ENCODE measurements at regions not wholly inside any gene's neighbourhood (a gene's known extent, or its start where the extent isn't known, plus 50 kb on each side); places are given as distances from the start of the nearest gene placed in this dataset.

GRCh38 chr1:102085896-102086295 is 89.2 kb upstream of the OLFM3 start:
- no peaks in the 10 kb centered on the region for H3K27me3 ChIP-seq (replicated peaks; ENCODE audit: control insufficient read depth, insufficient read depth, low read length)
- H3K36me3 ChIP-seq (ENCODE audit: control insufficient read depth, insufficient read depth, low read length), result no peaks in the 10 kb centered on the region
- no peak overlapping the region for H3K4me3 Mint-ChIP-seq (ENCODE audit: unreplicated experiment)
- H3K36me3 Mint-ChIP-seq (ENCODE audit: insufficient read depth, unreplicated experiment), result no peaks in the 10 kb centered on the region
- H3K27ac Mint-ChIP-seq (ENCODE audit: unreplicated experiment), result no peak overlapping the region
- ChIA-PET POLR2A (no interaction called here), CTCF (no interaction called here)
- TF ChIP-seq CTCF (IDR thresholded peaks at IDR 0.05; ENCODE audit: insufficient read depth in 1 of 2, low read depth in 1 of 2, low read length in 1 of 2, severe bottlenecking in 1 of 2, unreplicated experiment in 1 of 2), result no peak
- H3K4me3 ChIP-seq (ENCODE audit: low read depth, low read length), result no peak overlapping the region
- no TSS peak for BruUV-seq (replicated peaks)
- intact Hi-C loops (cut with micrococcal nuclease; ENCODE audit: unreplicated experiment), result no loop called here
- no peaks in the 10 kb centered on the region for H3K4me1 ChIP-seq
- no peaks in the 10 kb centered on the region for H3K27me3 Mint-ChIP-seq (ENCODE audit: insufficient read depth, unreplicated experiment)
- H3K9me3 Mint-ChIP-seq (ENCODE audit: unreplicated experiment), result peaks cover 9% of the 10 kb centered on the region
- H3K9me3 ChIP-seq, result no peaks in the 10 kb centered on the region
- DNase-seq, result no peak
- H3K4me1 Mint-ChIP-seq (ENCODE audit: low read depth, unreplicated experiment), result no peaks in the 10 kb centered on the region

- H3K4me3 ChIP-seq (ENCODE audit: low read depth, low read length), result no peak overlapping the region
- DNase-seq, result no peak
- intact Hi-C loops (cut with micrococcal nuclease; ENCODE audit: unreplicated experiment), result no loop called here
- no peaks in the 10 kb centered on the region for H3K36me3 ChIP-seq (ENCODE audit: control insufficient read depth, insufficient read depth, low read length)
- CTCF ChIA-PET, result no interaction called here
- no peaks in the 10 kb centered on the region for H3K9me3 ChIP-seq
- no peaks in the 10 kb centered on the region for H3K4me1 ChIP-seq
- H3K27ac Mint-ChIP-seq (ENCODE audit: unreplicated experiment), result no peak overlapping the region
- BruUV-seq (replicated peaks), result no TSS peak
- H3K27me3 ChIP-seq (replicated peaks; ENCODE audit: control insufficient read depth, insufficient read depth, low read length), result no peaks in the 10 kb centered on the region
- H3K4me1 Mint-ChIP-seq (ENCODE audit: low read depth, unreplicated experiment), result no peaks in the 10 kb centered on the region
- POLR2A ChIA-PET, result no interaction called here
- no peaks in the 10 kb centered on the region for H3K27me3 Mint-ChIP-seq (ENCODE audit: insufficient read depth, unreplicated experiment)
- no peaks in the 10 kb centered on the region for H3K36me3 Mint-ChIP-seq (ENCODE audit: insufficient read depth, unreplicated experiment)
- peaks cover 9% of the 10 kb centered on the region for H3K9me3 Mint-ChIP-seq (ENCODE audit: unreplicated experiment)
- no peak for TF ChIP-seq CTCF (IDR thresholded peaks at IDR 0.05; ENCODE audit: insufficient read depth in 1 of 2, low read depth in 1 of 2, low read length in 1 of 2, severe bottlenecking in 1 of 2, unreplicated experiment in 1 of 2)
- no peak overlapping the region for H3K4me3 Mint-ChIP-seq (ENCODE audit: unreplicated experiment)
Measured at GRCh38 chr1:102084771-102085535, 88.2 kb upstream of the OLFM3 start.

DNA sequence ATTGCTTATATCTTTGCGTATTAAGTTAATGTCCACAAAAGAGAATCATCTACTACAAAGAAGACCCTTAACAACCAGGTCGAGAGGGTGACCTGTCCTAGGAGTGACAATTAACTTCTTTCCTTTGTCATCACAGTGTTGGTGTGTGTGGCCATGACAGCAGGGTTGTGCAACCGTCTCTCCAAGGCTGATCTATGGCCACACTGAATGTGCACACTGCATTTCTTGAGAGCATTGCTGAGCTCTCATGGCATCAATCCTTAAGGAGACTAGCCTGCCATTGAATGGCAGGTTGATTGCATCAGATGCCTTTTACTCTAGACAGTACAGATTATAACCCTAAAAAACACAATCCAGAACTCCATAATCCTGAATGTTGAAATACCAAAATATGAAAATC is 86.5 kb upstream of the OLFM3 start:
- Histone ChIP-seq H3K9me3 (no peaks in the 10 kb centered on the region), H3K4me1 (no peaks in the 10 kb centered on the region), H3K27me3 (replicated peaks; ENCODE audit: control insufficient read depth, insufficient read depth, low read length) (no peaks in the 10 kb centered on the region), H3K4me3 (ENCODE audit: low read depth, low read length) (no peak overlapping the region), H3K36me3 (ENCODE audit: control insufficient read depth, insufficient read depth, low read length) (no peaks in the 10 kb centered on the region)
- Mint-ChIP-seq H3K27me3 (ENCODE audit: insufficient read depth, unreplicated experiment) (no peaks in the 10 kb centered on the region), H3K4me3 (ENCODE audit: unreplicated experiment) (no peak overlapping the region), H3K36me3 (ENCODE audit: insufficient read depth, unreplicated experiment) (no peaks in the 10 kb centered on the region), H3K4me1 (ENCODE audit: low read depth, unreplicated experiment) (no peaks in the 10 kb centered on the region), H3K27ac (ENCODE audit: unreplicated experiment) (no peak overlapping the region), H3K9me3 (ENCODE audit: unreplicated experiment) (peaks cover 9% of the 10 kb centered on the region)
- DNase-seq, result no peak
- TF ChIP-seq CTCF (IDR thresholded peaks at IDR 0.05; ENCODE audit: insufficient read depth in 1 of 2, low read depth in 1 of 2, low read length in 1 of 2, severe bottlenecking in 1 of 2, unreplicated experiment in 1 of 2), result no peak
- ChIA-PET POLR2A (no interaction called here), CTCF (no interaction called here)
- intact Hi-C loops (cut with micrococcal nuclease; ENCODE audit: unreplicated experiment), result no loop called here
- no TSS peak for BruUV-seq (replicated peaks)

All from Caco-2 (cell line).